IPS-18c (cell line): ENCODE measurements at regions not wholly inside any gene's neighbourhood (a gene's known extent, or its start where the extent isn't known, plus 50 kb on each side); places are given as distances from the start of the nearest gene placed in this dataset.

ENCODE experiments used
- H3K4me3 ChIP-seq: 2 replicates; pipeline ENCODE4 v1.7.0; 2013; ENCODE audit warnings: low read depth, mild to moderate bottlenecking, low read length, moderate library complexity; ENCODE audit not compliant: insufficient read depth
- H3K9me3 ChIP-seq: one replicate; pipeline ENCODE4 v1.6.1; 2013; ENCODE audit warnings: mild to moderate bottlenecking, low read length, moderate library complexity; ENCODE audit not compliant: control insufficient read depth, insufficient read depth

DNA sequence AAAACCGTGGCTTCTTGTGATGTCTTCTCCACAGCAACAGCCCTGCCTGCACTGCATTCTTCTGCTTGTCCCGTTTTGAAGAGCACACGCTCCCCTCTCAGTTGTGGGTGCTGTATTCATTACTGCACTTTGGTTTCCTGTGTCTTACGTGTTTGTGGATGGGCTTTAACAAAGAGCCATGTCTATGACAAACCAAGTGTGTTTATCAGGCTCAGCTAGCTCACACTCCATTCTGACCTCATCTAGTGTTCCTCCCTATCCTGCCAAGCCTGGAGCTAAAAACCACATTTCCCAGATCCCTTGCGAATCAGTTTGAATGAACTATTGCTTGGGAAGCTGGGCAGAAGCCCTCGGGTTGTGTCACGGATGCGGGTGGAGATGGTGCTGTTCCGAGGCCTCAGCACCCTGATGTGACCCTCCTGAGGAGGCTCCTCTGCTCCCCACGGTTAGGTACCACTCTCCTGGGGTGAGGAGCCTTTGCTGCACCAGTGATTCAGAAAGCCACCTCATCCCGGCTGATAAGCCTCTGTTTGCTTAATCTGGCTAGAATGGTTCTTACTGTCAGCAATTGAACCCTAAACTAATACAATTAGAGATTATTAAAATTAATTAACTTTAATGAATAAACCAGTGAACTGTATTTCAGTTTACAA lies 116.5 kb downstream of the GALR1 start:
- H3K9me3 ChIP-seq = peaks cover 9% of the 10 kb centered on the region
- no peak overlapping the region for H3K4me3 ChIP-seq

DNA sequence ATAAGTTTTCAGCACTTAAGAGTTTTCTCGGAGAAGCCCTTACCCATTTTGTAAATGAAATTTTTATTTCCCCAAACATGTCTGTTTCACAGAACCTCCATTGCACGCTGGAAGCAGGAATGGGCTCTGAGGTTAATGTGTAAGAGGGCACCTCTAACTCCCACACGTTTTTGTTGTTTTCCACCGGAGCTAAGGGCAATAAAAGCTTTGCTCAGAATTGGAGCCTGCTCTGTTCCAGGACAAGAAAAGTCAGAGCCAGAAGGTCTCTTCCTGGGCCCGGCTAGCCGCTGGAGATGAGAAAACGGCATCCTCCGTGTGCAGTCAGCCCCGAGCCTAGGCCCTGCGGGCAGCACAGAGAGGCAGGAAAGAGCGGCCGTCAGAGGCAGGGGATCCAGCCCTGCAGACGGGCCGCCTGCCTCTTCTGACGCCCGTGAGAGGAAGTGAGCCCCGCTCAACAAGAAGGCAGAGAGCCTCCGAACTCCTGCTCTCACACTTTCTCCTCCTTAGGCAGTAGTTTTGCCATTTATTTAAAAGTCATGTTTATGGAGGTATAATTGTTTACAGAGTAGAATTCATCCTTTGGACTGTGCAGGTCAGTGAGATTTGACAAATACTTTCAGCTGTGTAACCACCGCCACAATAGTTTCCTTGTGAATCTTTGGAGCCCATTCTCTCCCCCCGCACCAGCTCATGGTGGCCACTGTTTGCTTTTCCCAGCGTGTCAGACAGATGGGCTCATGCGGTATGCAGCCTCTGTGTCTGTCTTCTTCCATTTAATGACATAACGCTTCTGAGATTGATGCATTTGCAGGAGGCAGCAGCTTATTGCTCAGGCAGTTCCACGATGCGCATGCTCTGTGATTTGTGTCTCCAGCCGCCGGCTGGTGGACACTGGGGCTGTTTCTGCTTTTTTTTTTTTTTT lies 117.3 kb downstream of the GALR1 start:
- peaks cover 9% of the 10 kb centered on the region for H3K9me3 ChIP-seq
- H3K4me3 ChIP-seq = no peak overlapping the region

DNA sequence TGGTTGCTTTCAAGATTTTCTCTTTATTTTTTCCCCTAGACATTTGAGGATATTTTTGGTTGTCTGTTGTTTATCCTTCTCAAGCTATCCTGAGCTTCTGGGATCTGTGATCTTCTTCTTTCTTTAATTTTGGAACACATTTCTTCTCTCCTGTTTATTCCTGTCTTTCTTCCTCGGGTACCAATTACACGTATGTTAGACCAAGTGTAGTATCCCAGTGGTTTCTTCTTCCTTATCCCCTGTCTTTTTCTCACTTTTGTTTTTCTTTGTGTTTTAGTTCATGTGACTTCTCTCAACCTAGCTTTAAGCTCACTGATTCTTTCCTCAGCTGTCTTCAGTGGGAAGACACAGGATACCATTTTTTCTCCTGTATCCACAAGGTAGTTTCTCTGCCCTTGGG lies 120.0 kb downstream of the GALR1 start:
- no peak overlapping the region for H3K4me3 ChIP-seq
- H3K9me3 ChIP-seq = peaks cover 2% of the 10 kb centered on the region

DNA sequence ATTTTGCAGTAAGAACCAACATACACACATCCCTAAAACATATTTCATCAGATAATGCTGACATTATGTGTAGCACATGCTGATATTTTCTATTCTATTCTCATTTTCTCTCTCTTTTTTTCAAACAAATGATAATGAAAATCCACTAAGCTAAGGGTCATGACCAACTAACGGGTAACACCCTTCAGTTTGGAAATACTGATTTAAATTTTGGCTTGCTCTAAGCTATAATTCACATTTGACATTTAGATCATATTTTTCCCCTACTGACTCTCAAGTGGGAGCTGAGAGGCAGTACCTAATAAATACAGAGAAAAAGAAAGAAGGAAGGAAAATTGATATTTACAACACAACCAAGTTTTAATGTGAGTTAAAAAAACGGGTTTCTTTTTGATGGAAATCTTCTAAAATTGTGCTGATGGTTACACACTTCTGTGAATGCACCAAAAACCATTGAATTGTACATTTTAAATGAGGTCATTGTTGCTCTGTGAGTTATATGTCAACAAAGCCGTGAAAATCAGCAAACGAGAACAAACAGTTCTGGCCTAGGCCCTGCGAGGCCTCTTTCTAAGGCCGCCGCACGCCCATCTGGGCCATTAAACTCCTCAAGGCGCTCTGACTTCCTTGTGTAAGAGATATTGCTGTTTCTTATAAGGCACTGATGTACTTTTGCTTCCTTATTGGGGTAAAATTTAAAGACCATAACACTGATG lies 124.2 kb downstream of the GALR1 start:
- H3K4me3 ChIP-seq = no peak overlapping the region
- peaks cover 2% of the 10 kb centered on the region for H3K9me3 ChIP-seq

GRCh38 chr18:77374446-77374805 lies 124.8 kb downstream of the GALR1 start:
- peaks cover 2% of the 10 kb centered on the region for H3K9me3 ChIP-seq
- no peak overlapping the region for H3K4me3 ChIP-seq

GRCh38 chr18:77376043-77376732 lies 126.5 kb downstream of the GALR1 start:
- Histone ChIP-seq H3K4me3 (no peak overlapping the region), H3K9me3 (no peaks in the 10 kb centered on the region)

DNA sequence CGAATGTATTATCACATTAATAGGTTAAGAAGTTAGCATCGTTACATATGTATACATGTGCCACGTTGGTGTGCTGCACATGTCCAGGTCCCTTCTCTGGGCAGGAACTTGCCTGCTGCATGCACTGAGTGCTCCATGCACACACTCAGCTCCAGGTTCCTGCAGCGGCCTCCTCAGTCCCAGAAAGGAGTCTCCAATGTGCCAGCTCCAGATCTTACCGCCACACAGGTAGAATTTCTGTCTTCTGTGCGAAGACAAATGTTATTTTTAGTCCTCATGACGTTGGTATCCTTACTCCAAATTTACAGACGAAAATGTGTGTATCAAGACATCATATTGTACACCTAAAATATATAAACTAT lies 127.1 kb downstream of the GALR1 start:
- no peak overlapping the region for H3K4me3 ChIP-seq
- H3K9me3 ChIP-seq = no peaks in the 10 kb centered on the region

DNA sequence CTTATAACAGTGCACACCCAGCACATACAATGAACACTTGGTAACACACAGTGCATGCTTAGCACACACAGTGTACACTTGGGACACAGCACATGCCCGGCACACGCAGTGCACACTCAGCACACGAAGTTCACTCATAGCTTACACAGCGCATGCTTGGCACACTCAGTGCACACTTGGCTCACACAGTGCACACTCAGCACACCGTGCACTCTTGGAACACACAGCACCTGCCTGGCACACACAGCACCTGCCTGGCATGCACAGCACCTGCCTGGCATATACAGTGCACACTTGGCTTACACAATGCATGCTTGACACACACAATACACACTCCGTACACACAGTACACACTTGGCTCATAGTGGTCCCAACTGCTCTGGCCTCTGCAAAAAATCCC lies 128.2 kb downstream of the GALR1 start:
- no peak overlapping the region for H3K4me3 ChIP-seq
- no peaks in the 10 kb centered on the region for H3K9me3 ChIP-seq

- Histone ChIP-seq H3K9me3 (no peaks in the 10 kb centered on the region), H3K4me3 (no peak overlapping the region)
Observed at GRCh38 chr18:77379976-77380509, 130.4 kb downstream of the GALR1 start.

DNA sequence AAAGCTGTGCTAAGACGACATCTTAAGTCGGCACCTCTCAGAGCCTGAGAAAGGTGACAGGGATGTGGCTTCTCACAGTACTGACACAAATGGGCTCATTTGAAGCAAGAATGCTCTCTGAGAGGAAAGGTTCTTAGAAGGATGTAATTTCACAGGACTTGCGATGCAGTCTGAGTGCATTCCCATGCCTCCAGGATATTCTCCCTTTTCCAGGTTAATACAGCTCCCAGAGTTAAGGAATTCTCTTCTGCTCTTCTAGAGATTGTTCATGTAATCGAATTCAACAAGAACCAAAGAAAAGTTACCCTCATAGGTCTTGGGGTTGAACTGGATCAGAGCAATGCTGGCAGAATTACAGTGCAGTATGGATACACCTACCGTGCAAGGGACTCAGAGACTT lies 131.0 kb downstream of the GALR1 start:
- H3K4me3 ChIP-seq = no peak overlapping the region
- no peaks in the 10 kb centered on the region for H3K9me3 ChIP-seq

- Histone ChIP-seq H3K4me3 (no peak overlapping the region), H3K9me3 (no peaks in the 10 kb centered on the region)
Observed at GRCh38 chr18:77392321-77392720, 142.7 kb downstream of the GALR1 start.

- no peak overlapping the region for H3K4me3 ChIP-seq
- H3K9me3 ChIP-seq = no peaks in the 10 kb centered on the region
Observed at GRCh38 chr18:77393519-77393918, 143.9 kb downstream of the GALR1 start.

GRCh38 chr18:77395953-77396352 lies 146.3 kb downstream of the GALR1 start:
- Histone ChIP-seq H3K9me3 (no peaks in the 10 kb centered on the region), H3K4me3 (no peak overlapping the region)

- Histone ChIP-seq H3K4me3 (no peak overlapping the region), H3K9me3 (no peaks in the 10 kb centered on the region)
Observed at GRCh38 chr18:77397056-77397455, 147.4 kb downstream of the GALR1 start.

- Histone ChIP-seq H3K4me3 (no peak overlapping the region), H3K9me3 (no peaks in the 10 kb centered on the region)
Observed at GRCh38 chr18:77397617-77398016, 148.0 kb downstream of the GALR1 start.

DNA sequence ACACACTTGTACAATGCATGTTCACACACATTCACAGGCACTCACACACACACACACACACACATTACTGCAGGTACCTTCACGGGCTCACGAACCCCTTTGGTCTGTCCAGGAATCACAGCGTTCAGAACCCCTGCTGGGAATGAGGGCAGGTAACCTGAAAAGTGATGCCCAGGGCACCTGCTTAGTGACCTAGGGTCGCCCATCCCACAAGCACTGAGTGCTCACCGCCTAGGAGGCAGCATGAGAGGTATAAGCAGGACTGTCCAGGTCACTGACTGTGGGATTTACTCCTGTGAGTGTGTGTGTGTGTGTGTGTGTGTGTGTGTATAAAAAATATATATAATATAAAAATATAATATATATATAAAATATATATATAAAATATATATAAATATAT lies 150.9 kb downstream of the GALR1 start:
- no peak overlapping the region for H3K4me3 ChIP-seq
- H3K9me3 ChIP-seq = no peaks in the 10 kb centered on the region

DNA sequence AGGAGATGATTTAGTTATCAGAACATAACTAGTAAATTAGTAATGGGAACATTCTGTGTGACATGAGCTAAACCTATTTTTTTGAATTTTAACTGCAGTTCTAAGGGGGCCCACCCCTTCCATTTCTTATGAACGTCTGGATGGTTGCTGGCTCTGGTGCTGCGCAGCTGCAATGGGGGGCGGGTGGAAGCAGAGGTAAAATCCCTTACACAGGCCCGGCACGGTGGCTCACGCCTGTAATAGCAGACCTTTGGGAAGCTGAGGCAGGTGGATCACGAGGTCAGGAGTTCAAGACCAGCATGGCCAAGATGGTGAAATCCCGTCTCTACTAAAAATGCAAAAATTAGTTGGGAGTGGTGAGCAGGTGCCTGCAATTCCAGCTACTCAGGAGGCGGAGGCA lies 151.5 kb downstream of the GALR1 start:
- no peak overlapping the region for H3K4me3 ChIP-seq
- H3K9me3 ChIP-seq = no peaks in the 10 kb centered on the region
